GM12878 (cell line): ENCODE measurements at regions not wholly inside any gene's neighbourhood (a gene's known extent, or its start where the extent isn't known, plus 50 kb on each side); places are given as distances from the start of the nearest gene placed in this dataset.

ENCODE experiments used
- ATAC-seq: fragments of 200-7000 bp; cut with Tn5 transposase; 3 replicates; pipeline ENCODE4 v1.9.1; 2020; ENCODE audit warnings: mild to moderate bottlenecking, moderate library complexity
- BruUV-seq: library from RNA; stranded (reverse); fragments of 400-500 nt; replicated peaks from 2 replicates; lab custom pipeline; 2021; lab: Mats Ljungman, UMichigan
- CTCF ChIA-PET: fragments of 300-600 bp; sonication (Branson Sonifier 250); formaldehyde crosslinking; extraction: SDS; loops from one replicate; lab custom pipeline; 2021; ENCODE audit warnings: inconsistent platforms; lab: Yijun Ruan, JAX
- POLR2A ChIA-PET: fragments of 350-600 bp; formaldehyde crosslinking; extraction: SDS; loops from one replicate; lab custom pipeline; 2021; ENCODE audit warnings: inconsistent platforms; lab: Charles Lee
- RAD21 ChIA-PET: fragments of 300-600 bp; sonication (Branson Sonifier 250); formaldehyde crosslinking; loops from one replicate; lab custom pipeline; 2023; ENCODE audit warnings: antibody characterized with exemption; ENCODE audit not compliant: unreplicated experiment; lab: Charles Lee
- SMC1A ChIA-PET: fragments of 300-600 bp; sonication (Branson Sonifier 250); formaldehyde crosslinking; loops from one replicate; lab custom pipeline; 2023; ENCODE audit not compliant: unreplicated experiment, uncharacterized antibody; lab: Charles Lee
- DNase-seq: peaks from one replicate; pipeline ENCODE4 v3.0.0-alpha.2; 2011; ENCODE audit warnings: low read depth, low spot score
- FAIRE-seq: peaks from 3 replicates; lab custom pipeline; 2011; peaks lifted over from hg19 to GRCh38; lab: Jason Lieb, UNC
- H2AFZ ChIP-seq: 2 replicates; pipeline ENCODE4 v1.6.0; 2011; ENCODE audit warnings: low read depth, low read length, control low read depth; ENCODE audit not compliant: control insufficient read depth
- H3K27ac ChIP-seq: 2 replicates; pipeline ENCODE4 v1.5.1; 2011; ENCODE audit warnings: control low read depth; ENCODE audit not compliant: control insufficient read depth, insufficient read depth
- H3K27me3 ChIP-seq, 2 experiments: replicated peaks in 1 of 2; 2 replicates each; pipeline versions ENCODE4 v1.6.0 to v1.6.1; 2011; ENCODE audit warnings: low read length in 1 of 2; ENCODE audit not compliant: control insufficient read depth in 2 of 2, insufficient read depth in 2 of 2
- H3K36me3 ChIP-seq, 2 experiments: 2 replicates each; pipeline ENCODE4 v1.5.1; 2011; ENCODE audit warnings: low read length in 1 of 2; ENCODE audit not compliant: control insufficient read depth in 2 of 2, insufficient read depth in 2 of 2
- H3K4me1 ChIP-seq: 2 replicates; pipeline ENCODE4 v1.6.1; 2011; ENCODE audit warnings: mild to moderate bottlenecking, low read length, moderate library complexity, mixed read lengths; ENCODE audit not compliant: control insufficient read depth, insufficient read depth
- H3K4me2 ChIP-seq: 2 replicates; pipeline ENCODE4 v1.6.0; 2011; ENCODE audit warnings: control low read depth; ENCODE audit not compliant: control insufficient read depth, insufficient read depth
- H3K4me3 ChIP-seq: fragments of 200-600 bp; sonication (generic); 2 replicates; pipeline ENCODE4 v1.5.1; 2016
- H3K79me2 ChIP-seq: 2 replicates; pipeline ENCODE4 v1.6.0; 2011; ENCODE audit warnings: low read length; ENCODE audit not compliant: control insufficient read depth, insufficient read depth
- H3K9ac ChIP-seq: 2 replicates; pipeline ENCODE4 v1.8.0; 2011; ENCODE audit warnings: low read length, control low read depth, mixed read lengths; ENCODE audit not compliant: control insufficient read depth, insufficient read depth
- H3K9me3 ChIP-seq: replicated peaks from 3 replicates; pipeline ENCODE4 v1.5.1; 2011; ENCODE audit warnings: mild to moderate bottlenecking, low read length; ENCODE audit not compliant: control insufficient read depth, insufficient read depth
- H4K20me1 ChIP-seq: 2 replicates; pipeline ENCODE4 v1.6.0; 2011; ENCODE audit not compliant: control insufficient read depth, insufficient read depth
- BCL3 ChIP-seq: IDR thresholded peaks from 2 replicates; pipeline ENCODE4 v1.6.1; 2011; ENCODE audit warnings: borderline replicate concordance, low read depth, mild to moderate bottlenecking, moderate library complexity, low read length; ENCODE audit not compliant: insufficient read depth, poor library complexity, severe bottlenecking
- DPF2 ChIP-seq: fragments of 450-650 bp; IDR thresholded peaks from 2 replicates; pipeline ENCODE4 v1.6.1; 2017; ENCODE audit warnings: mild to moderate bottlenecking
- FOXK2 ChIP-seq: fragments of 450-650 bp; IDR thresholded peaks from 2 replicates; pipeline ENCODE4 v1.6.1; 2017; ENCODE audit warnings: mild to moderate bottlenecking, moderate library complexity
- JUND ChIP-seq: IDR thresholded peaks from 2 replicates; pipeline ENCODE4 v1.6.1; 2012; ENCODE audit warnings: low read depth, mild to moderate bottlenecking, low read length, improper control_type of control experiment, moderate library complexity
- MXI1 ChIP-seq: fragments of 150-350 bp; IDR thresholded peaks from 2 replicates; pipeline ENCODE4 v1.6.1; 2011; ENCODE audit warnings: low read depth, mild to moderate bottlenecking, inconsistent platforms, low read length, improper control_type of control experiment
- NFYA ChIP-seq: IDR thresholded peaks from 2 replicates; pipeline ENCODE4 v1.6.1; 2011; ENCODE audit warnings: low read depth, mild to moderate bottlenecking, low read length, improper control_type of control experiment, borderline replicate concordance
- NR2C2 ChIP-seq: IDR thresholded peaks from 2 replicates; pipeline ENCODE4 v1.6.1; 2011; ENCODE audit warnings: borderline replicate concordance, low read depth; ENCODE audit not compliant: control insufficient read depth, insufficient read length
- PML ChIP-seq: IDR thresholded peaks from 2 replicates; pipeline ENCODE4 v1.6.1; 2012; ENCODE audit warnings: low read length, inconsistent platforms
- STAT1 ChIP-seq: fragments of 450-650 bp; conservative IDR thresholded peaks from 2 replicates; pipeline ENCODE4 v1.6.1; 2014; ENCODE audit warnings: antibody characterized with exemption, mild to moderate bottlenecking
- SUPT20H ChIP-seq: IDR thresholded peaks from 2 replicates; pipeline ENCODE4 v1.6.1; 2011; ENCODE audit warnings: low read depth, mild to moderate bottlenecking, low read length, moderate library complexity, borderline replicate concordance; ENCODE audit not compliant: control insufficient read depth
- ZNF217 ChIP-seq: fragments of 450-650 bp; IDR thresholded peaks from 2 replicates; pipeline ENCODE4 v1.6.1; 2017; ENCODE audit warnings: antibody characterized with exemption, mild to moderate bottlenecking
- ZNF274 ChIP-seq: IDR thresholded peaks from one replicate; pipeline ENCODE4 v1.8.0; 2011; ENCODE audit not compliant: insufficient read length, insufficient read depth
- ZNF622 ChIP-seq: fragments of 450-650 bp; IDR thresholded peaks from 2 replicates; pipeline ENCODE4 v1.6.1; 2017; ENCODE audit warnings: mild to moderate bottlenecking, inconsistent platforms
- ZSCAN29 ChIP-seq: fragments of 450-650 bp; IDR thresholded peaks from 2 replicates; pipeline ENCODE4 v1.6.1; 2017; ENCODE audit warnings: mild to moderate bottlenecking, moderate library complexity
- WGBS: methylation state at CpG from one replicate; pipeline ENCODE4 v1.1.6; 2016; ENCODE audit warnings: low lambda C conversion rate; ENCODE audit not compliant: insufficient replicate concordance, insufficient coverage; ENCODE audit errors: missing lambda C conversion rate; 5-methylcytosine and 5-hydroxymethylcytosine counted together
- in situ Hi-C: fragments of 300-500 bp; cut with MboI; formaldehyde crosslinking; loops from 9 replicates; pipeline ENCODE4 v1.14.3; 2018; ENCODE audit warnings: mixed read lengths
- intact Hi-C: fragments of 100-400 bp; cut with micrococcal nuclease; formaldehyde crosslinking; loops from one replicate; pipeline ENCODE4 v1.14.2; 2022; ENCODE audit not compliant: unreplicated experiment

- Histone ChIP-seq H3K9ac (no peak overlapping the region), H3K4me1 (no peaks in the 10 kb centered on the region), H3K4me3 (no peak overlapping the region), H4K20me1 (no peaks in the 10 kb centered on the region), H3K27me3 (no peaks in the 10 kb centered on the region), H3K4me2 (no peak overlapping the region), H3K36me3 (no peaks in the 10 kb centered on the region), H2AFZ (no peak overlapping the region), H3K27ac (no peak overlapping the region), H3K9me3 (no peaks in the 10 kb centered on the region), H3K79me2 (no peaks in the 10 kb centered on the region)
- BruUV-seq: no TSS peak
- FAIRE-seq (no peak), ATAC-seq (no peak), DNase-seq (no peak)
- RAD21 ChIA-PET: interaction anchor here (1.9 kb wide), 1 partner anchor 9 kb away, joined by 4 read pairs; no protein-coding TSS in a partner anchor
- CTCF ChIA-PET: interaction anchor here (0.6 kb wide), 1 partner anchor 83 kb away, joined by 3 read pairs; no protein-coding TSS in a partner anchor
- intact Hi-C loops (no loop called here), in situ Hi-C loops (no loop called here)
- TF ChIP-seq MXI1 (no peak), FOXK2 (no peak), STAT1 (no peak), PML (no peak)
- SMC1A ChIA-PET: interaction anchor here (0.8 kb wide), 1 partner anchor 184 kb away, joined by 3 read pairs; no protein-coding TSS in a partner anchor
- POLR2A ChIA-PET: no interaction called here
- WGBS: 82% methylated on average over 5 of the region's 5 CpGs
Observed at GRCh38 chr4:128390475-128390996, 102.9 kb upstream of the PGRMC2 start.

- no peaks in the 10 kb centered on the region for H3K36me3 ChIP-seq
- WGBS: 89% methylated on average over 2 of the region's 2 CpGs
- in situ Hi-C loops (no loop called here), intact Hi-C loops (no loop called here)
- no peak overlapping the region for H3K9ac ChIP-seq
- RAD21 ChIA-PET: no interaction called here
- H3K27me3 ChIP-seq: no peaks in the 10 kb centered on the region
- H4K20me1 ChIP-seq: no peaks in the 10 kb centered on the region
- no peaks in the 10 kb centered on the region for H3K9me3 ChIP-seq
- no peak overlapping the region for H3K4me3 ChIP-seq
- H2AFZ ChIP-seq: no peak overlapping the region
- no peaks in the 10 kb centered on the region for H3K79me2 ChIP-seq
- POLR2A ChIA-PET: no interaction called here
- SMC1A ChIA-PET: no interaction called here
- no peak overlapping the region for H3K27ac ChIP-seq
- CTCF ChIA-PET: no interaction called here
- no peak for ATAC-seq
- H3K4me2 ChIP-seq: no peak overlapping the region
- no peaks in the 10 kb centered on the region for H3K4me1 ChIP-seq
- no TSS peak for BruUV-seq
- no peak for FAIRE-seq
- DNase-seq: no peak
- TF ChIP-seq ZNF274 (no peak), NR2C2 (no peak), NFYA (no peak), DPF2 (no peak), ZSCAN29 (no peak), JUND (no peak), SUPT20H (no peak), BCL3 (no peak), ZNF622 (no peak), ZNF217 (no peak)
Observed at GRCh38 chr4:128388796-128389195, 101.2 kb upstream of the PGRMC2 start.
